HepG2 (cell line): ENCODE measurements at regions not wholly inside any gene's neighbourhood (a gene's known extent, or its start where the extent isn't known, plus 50 kb on each side); places are given as distances from the start of the nearest gene placed in this dataset.

Source experiments
- CCDC6 ChIP-seq: sonication (generic); formaldehyde crosslinking; IDR thresholded peaks from 2 replicates; pipeline ENCODE4 v1.8.1; 2022; ENCODE audit warnings: mild to moderate bottlenecking, missing genetic modification reagents, moderate library complexity
- MAFF ChIP-seq: IDR thresholded peaks from 2 replicates; pipeline ENCODE4 v1.6.1; 2011; ENCODE audit warnings: low read depth, low read length, improper control_type of control experiment
- ZNF562 ChIP-seq: sonication (generic); formaldehyde crosslinking; IDR thresholded peaks from 2 replicates; pipeline ENCODE4 v1.8.0; 2022; ENCODE audit warnings: missing genetic modification reagents, borderline replicate concordance

GRCh38 chr12:88880051-88880450 is 299.8 kb upstream of the KITLG start:
- TF ChIP-seq MAFF, result no peak
- TF ChIP-seq ZNF562, result no peak
- TF ChIP-seq CCDC6, result no peak
